Astrocyte (in vitro differentiated cells and primary cell): ENCODE measurements at regions not wholly inside any gene's neighbourhood (a gene's known extent, or its start where the extent isn't known, plus 50 kb on each side); places are given as distances from the start of the nearest gene placed in this dataset.

Experiments used
- CTCF ChIP-seq: IDR thresholded peaks from 2 replicates; pipeline ENCODE4 v1.5.1; 2011; ENCODE audit warnings: low read depth, mild to moderate bottlenecking, inconsistent platforms, low read length, moderate library complexity; ENCODE audit not compliant: insufficient read depth
- EZH2 ChIP-seq: IDR thresholded peaks from 2 replicates; pipeline ENCODE4 v1.6.1; 2012; ENCODE audit warnings: mild to moderate bottlenecking, low read length, inconsistent platforms; ENCODE audit not compliant: insufficient read depth

GRCh38 chr4:58274553-58274952, 1164.4 kb upstream of the IGFBP7 start:
- TF ChIP-seq CTCF (no peak), EZH2 (no peak)
